ENCODE measurements at regions not wholly inside any gene's neighbourhood (a gene's known extent, or its start where the extent isn't known, plus 50 kb on each side); places are given as distances from the start of the nearest gene placed in this dataset.

- Histone ChIP-seq H2BK120ac (ENCODE audit: low read depth, low read length, poor library complexity, severe bottlenecking) (no peak overlapping the region), H3K23ac (ENCODE audit: insufficient read length, low read depth, low read length) (no peak overlapping the region), H3K79me2 (ENCODE audit: insufficient read depth, low read length) (no peaks in the 10 kb centered on the region), H3K27ac (ENCODE audit: insufficient read length, low read depth, low read length) (no peak overlapping the region), H4K91ac (ENCODE audit: insufficient read length, low read depth, low read length) (no peak overlapping the region), H3K4ac (ENCODE audit: low read depth, low read length) (no peak overlapping the region), H4K20me1 (ENCODE audit: control insufficient read depth, insufficient read depth, insufficient read length) (no peaks in the 10 kb centered on the region), H3K4me2 (ENCODE audit: insufficient read depth, insufficient read length, low read length) (no peak overlapping the region), H3K56ac (ENCODE audit: insufficient read length, low read depth, low read length) (no peak overlapping the region), H3K14ac (ENCODE audit: insufficient read depth, low read length) (no peak overlapping the region), H4K5ac (ENCODE audit: insufficient read length, low read depth, low read length) (no peak overlapping the region), H3K79me1 (ENCODE audit: insufficient read depth, low read depth, low read length, poor library complexity, severe bottlenecking) (no peaks in the 10 kb centered on the region), H3K9me3 (ENCODE audit: control insufficient read depth, low read depth, low read length) (no peaks in the 10 kb centered on the region), H3K27me3 (ENCODE audit: insufficient read depth, low read length) (no peaks in the 10 kb centered on the region), H3T11ph (ENCODE audit: low read length) (no peak overlapping the region), H3K4me1 (ENCODE audit: insufficient read depth, low read length) (no peaks in the 10 kb centered on the region), H2BK5ac (ENCODE audit: insufficient read length, low read length) (no peak overlapping the region), H2BK12ac (ENCODE audit: insufficient read length, low read depth, low read length) (no peak overlapping the region), H2BK20ac (ENCODE audit: low read depth, low read length, poor library complexity, severe bottlenecking) (no peak overlapping the region), H4K8ac (replicated peaks; ENCODE audit: insufficient read length, low read depth, low read length) (no peak overlapping the region), H2AFZ (ENCODE audit: low read length) (no peak overlapping the region), H3K23me2 (ENCODE audit: insufficient read length, low read depth, low read length, poor library complexity, severe bottlenecking) (no peaks in the 10 kb centered on the region), H3K18ac (ENCODE audit: insufficient read length, low read depth, low read length) (no peak overlapping the region), H3K9ac (ENCODE audit: extremely low read depth, insufficient read length, low read length) (no peak overlapping the region), H2AK5ac (ENCODE audit: insufficient read length, low read length) (no peak overlapping the region), H2BK15ac (ENCODE audit: low read depth, low read length) (no peak overlapping the region)
- Mint-ChIP-seq H3K27ac (no peak overlapping the region), H3K4me3 (no peak overlapping the region), H3K9me3 (no peaks in the 10 kb centered on the region; a peak in 1 of 5 replicates), H3K27me3 (ENCODE audit: low read depth) (no peaks in the 10 kb centered on the region; the same call in 1 of the 2 replicates), H3K36me3 (ENCODE audit: insufficient read depth in 1 of 3, low read depth in 3 of 3) (no peaks in the 10 kb centered on the region), H3K4me1 (0 out of 4 replicates have a peak, but pooled peaks cover 0 to 2% of the 10 kb centered on the region in 2 experiments)
- no CpG with 5 or more reads among the region's 2 CpGs for WGBS (ENCODE audit: extremely low coverage, insufficient read length, low lambda C conversion rate)
- no peak for TF ChIP-seq CTCF (conservative IDR thresholded peaks at IDR 0.05)
- no peak for DNase-seq
These were observed 294.6 kb upstream of the PARD3B start for GRCh38 chr2:204250692-204251091.

Measured in H9 (cell line).